H9 (cell line): ENCODE measurements at regions not wholly inside any gene's neighbourhood (a gene's known extent, or its start where the extent isn't known, plus 50 kb on each side); places are given as distances from the start of the nearest gene placed in this dataset.

Experiments
- DNase-seq: peaks from one replicate; pipeline ENCODE4 v3.0.0-alpha.2; 2017
- H2AFZ ChIP-seq: one replicate; pipeline ENCODE4 v1.6.1; 2013; ENCODE audit warnings: mild to moderate bottlenecking, low read length, control low read depth, moderate library complexity
- H2AK5ac ChIP-seq: 2 replicates; pipeline ENCODE4 v1.6.1; 2013; ENCODE audit warnings: low read length, control low read depth, mixed read lengths; ENCODE audit not compliant: insufficient read length
- H2BK120ac ChIP-seq: one replicate; pipeline ENCODE4 v1.6.1; 2013; ENCODE audit warnings: low read depth, mild to moderate bottlenecking, low read length, control low read depth, inconsistent platforms; ENCODE audit not compliant: poor library complexity, severe bottlenecking
- H2BK12ac ChIP-seq: 2 replicates; pipeline ENCODE4 v1.6.1; 2013; ENCODE audit warnings: low read length, control low read depth, mixed read lengths, low read depth; ENCODE audit not compliant: insufficient read length
- H2BK15ac ChIP-seq: 2 replicates; pipeline ENCODE4 v1.6.1; 2013; ENCODE audit warnings: low read depth, low read length, control low read depth
- H2BK20ac ChIP-seq: one replicate; pipeline ENCODE4 v1.6.1; 2013; ENCODE audit warnings: low read depth, mild to moderate bottlenecking, low read length, control low read depth, inconsistent platforms; ENCODE audit not compliant: poor library complexity, severe bottlenecking
- H2BK5ac ChIP-seq: 2 replicates; pipeline ENCODE4 v1.6.1; 2013; ENCODE audit warnings: low read length, control low read depth, mixed read lengths; ENCODE audit not compliant: insufficient read length
- H3K14ac ChIP-seq: 2 replicates; pipeline ENCODE4 v1.6.1; 2013; ENCODE audit warnings: low read length, control low read depth; ENCODE audit not compliant: insufficient read depth
- H3K18ac ChIP-seq: 2 replicates; pipeline ENCODE4 v1.6.1; 2013; ENCODE audit warnings: low read depth, mild to moderate bottlenecking, mixed read lengths, low read length, control low read depth; ENCODE audit not compliant: insufficient read length
- H3K23ac ChIP-seq: 2 replicates; pipeline ENCODE4 v1.6.1; 2013; ENCODE audit warnings: low read length, control low read depth, mixed read lengths, low read depth; ENCODE audit not compliant: insufficient read length
- H3K23me2 ChIP-seq: 2 replicates; pipeline ENCODE4 v1.6.1; 2013; ENCODE audit warnings: low read depth, mild to moderate bottlenecking, mixed read lengths, low read length, control low read depth; ENCODE audit not compliant: insufficient read length, poor library complexity, severe bottlenecking
- H3K27ac ChIP-seq: 2 replicates; pipeline ENCODE4 v1.5.1; 2013; ENCODE audit warnings: low read length, control low read depth, mixed read lengths, low read depth; ENCODE audit not compliant: insufficient read length
- H3K27me3 ChIP-seq: 2 replicates; pipeline ENCODE4 v1.6.1; 2013; ENCODE audit warnings: low read length, control low read depth, inconsistent platforms; ENCODE audit not compliant: insufficient read depth
- H3K4ac ChIP-seq: 2 replicates; pipeline ENCODE4 v1.6.1; 2013; ENCODE audit warnings: low read depth, mild to moderate bottlenecking, control low read depth, inconsistent platforms, low read length, moderate library complexity
- H3K4me1 ChIP-seq: 2 replicates; pipeline ENCODE4 v1.6.1; 2013; ENCODE audit warnings: low read length, control low read depth, inconsistent platforms; ENCODE audit not compliant: insufficient read depth
- H3K4me2 ChIP-seq: 2 replicates; pipeline ENCODE4 v1.6.1; 2013; ENCODE audit warnings: low read length, control low read depth, mixed read lengths; ENCODE audit not compliant: insufficient read length, insufficient read depth
- H3K56ac ChIP-seq: 2 replicates; pipeline ENCODE4 v1.6.1; 2013; ENCODE audit warnings: low read depth, mild to moderate bottlenecking, mixed read lengths, low read length, control low read depth; ENCODE audit not compliant: insufficient read length
- H3K79me1 ChIP-seq: 2 replicates; pipeline ENCODE4 v1.6.1; 2013; ENCODE audit warnings: low read depth, mild to moderate bottlenecking, moderate library complexity, low read length, control low read depth, inconsistent platforms; ENCODE audit not compliant: insufficient read depth, poor library complexity, severe bottlenecking
- H3K79me2 ChIP-seq: 2 replicates; pipeline ENCODE4 v1.6.1; 2013; ENCODE audit warnings: low read length, control low read depth, inconsistent platforms; ENCODE audit not compliant: insufficient read depth
- H3K9ac ChIP-seq: 2 replicates; pipeline ENCODE4 v1.6.1; 2013; ENCODE audit warnings: low read length, control low read depth, mixed read lengths; ENCODE audit not compliant: insufficient read length; ENCODE audit errors: extremely low read depth
- H3K9me3 ChIP-seq: one replicate; pipeline ENCODE4 v1.6.1; 2013; ENCODE audit warnings: low read depth, low read length, inconsistent platforms; ENCODE audit not compliant: control insufficient read depth
- H3T11ph ChIP-seq: one replicate; pipeline ENCODE4 v1.6.1; 2013; ENCODE audit warnings: mild to moderate bottlenecking, low read length, control low read depth, inconsistent platforms
- H4K20me1 ChIP-seq: one replicate; pipeline ENCODE4 v1.6.1; 2013; ENCODE audit not compliant: control insufficient read depth, insufficient read length, insufficient read depth
- H4K5ac ChIP-seq: 2 replicates; pipeline ENCODE4 v1.6.1; 2013; ENCODE audit warnings: low read depth, mild to moderate bottlenecking, mixed read lengths, low read length, control low read depth; ENCODE audit not compliant: insufficient read length
- H4K8ac ChIP-seq: replicated peaks from 2 replicates; pipeline ENCODE4 v1.6.1; 2013; ENCODE audit warnings: low read length, control low read depth, mixed read lengths, low read depth; ENCODE audit not compliant: insufficient read length
- H4K91ac ChIP-seq: 2 replicates; pipeline ENCODE4 v1.6.1; 2013; ENCODE audit warnings: low read depth, mild to moderate bottlenecking, moderate library complexity, mixed read lengths, low read length, control low read depth; ENCODE audit not compliant: insufficient read length
- H3K27ac Mint-ChIP-seq, 3 experiments: 2 replicates in 2 of 3; 3 replicates in 1 of 3; pipeline ENCODE4 v1.8.0; 2020 to 2021; ENCODE audit warnings: mixed read lengths in 3 of 3, mild to moderate bottlenecking in 1 of 3, moderate library complexity in 1 of 3
- H3K27me3 Mint-ChIP-seq: 2 replicates; pipeline ENCODE4 v1.8.0; 2021; ENCODE audit warnings: low read depth, mild to moderate bottlenecking, moderate library complexity, mixed read lengths
- H3K36me3 Mint-ChIP-seq, 3 experiments: 2 replicates in 2 of 3; 3 replicates in 1 of 3; pipeline ENCODE4 v1.8.0; 2020 to 2021; ENCODE audit warnings: low read depth in 3 of 3, mixed read lengths in 3 of 3; ENCODE audit not compliant: insufficient read depth in 1 of 3
- H3K4me1 Mint-ChIP-seq, 2 experiments: 2 replicates each; pipeline ENCODE4 v1.8.0; 2020; ENCODE audit warnings: mixed read lengths in 2 of 2
- H3K4me3 Mint-ChIP-seq, 2 experiments: 2 replicates in 1 of 2; 3 replicates in 1 of 2; pipeline ENCODE4 v1.8.0; 2020 to 2021; ENCODE audit warnings: mild to moderate bottlenecking in 2 of 2, mixed read lengths in 2 of 2, moderate library complexity in 1 of 2
- H3K9me3 Mint-ChIP-seq, 2 experiments: 2 replicates in 1 of 2; 3 replicates in 1 of 2; pipeline ENCODE4 v1.8.0; 2020; ENCODE audit warnings: mild to moderate bottlenecking in 2 of 2, mixed read lengths in 2 of 2, moderate library complexity in 1 of 2
- CTCF ChIP-seq: fragments of 200-600 bp; sonication (generic); conservative IDR thresholded peaks from 3 replicates; pipeline ENCODE4 v1.8.0; 2021; ENCODE audit warnings: antibody characterized with exemption, mild to moderate bottlenecking
- WGBS: extraction: QIAGEN DNeasy Blood & Tissue Kit; methylation state at CpG from one replicate; pipeline ENCODE4 v1.1.7; 2013; ENCODE audit warnings: missing lambda C conversion rate, low lambda C conversion rate, mixed read lengths; ENCODE audit not compliant: insufficient read length; ENCODE audit errors: extremely low coverage; 5-methylcytosine and 5-hydroxymethylcytosine counted together

- Histone ChIP-seq H3K27ac (no peak overlapping the region), H3T11ph (no peak overlapping the region), H2AK5ac (no peak overlapping the region), H3K56ac (no peak overlapping the region), H4K8ac (no peak overlapping the region), H3K4me1 (no peaks in the 10 kb centered on the region), H2BK120ac (no peak overlapping the region), H2BK5ac (no peak overlapping the region), H4K91ac (no peak overlapping the region), H2BK12ac (no peak overlapping the region), H3K4ac (no peak overlapping the region), H2BK15ac (no peak overlapping the region), H4K20me1 (no peaks in the 10 kb centered on the region), H3K14ac (no peak overlapping the region), H3K18ac (no peak overlapping the region), H3K79me2 (no peaks in the 10 kb centered on the region), H3K23ac (no peak overlapping the region), H4K5ac (no peak overlapping the region), H3K9ac (no peak overlapping the region), H3K79me1 (no peaks in the 10 kb centered on the region), H3K27me3 (no peaks in the 10 kb centered on the region), H3K4me2 (no peak overlapping the region), H2BK20ac (no peak overlapping the region), H2AFZ (no peak overlapping the region), H3K23me2 (no peaks in the 10 kb centered on the region), H3K9me3 (no peaks in the 10 kb centered on the region)
- H3K27ac Mint-ChIP-seq = no peak overlapping the region; a peak in 1 of 7 replicates
- WGBS = no CpG with 5 or more reads among the region's 6 CpGs
- no peak for DNase-seq
- no peak for TF ChIP-seq CTCF
- no peaks in the 10 kb centered on the region for H3K27me3 Mint-ChIP-seq
- peaks cover 2 to 8% of the 10 kb centered on the region in 2 experiments; a peak in 2 of 4 replicates for H3K4me1 Mint-ChIP-seq
- H3K9me3 Mint-ChIP-seq = no peaks in the 10 kb centered on the region
- H3K4me3 Mint-ChIP-seq = no peak overlapping the region
- H3K36me3 Mint-ChIP-seq = no peaks in the 10 kb centered on the region
Measured at GRCh38 chr6:98547151-98547550, 287.2 kb upstream of the POU3F2 start.
